ENCODE measurements at regions not wholly inside any gene's neighbourhood (a gene's known extent, or its start where the extent isn't known, plus 50 kb on each side); places are given as distances from the start of the nearest gene placed in this dataset.

GRCh38 chr4:18294021-18294420 lies 272.5 kb upstream of the LCORL start:
- no peak for DNase-seq

GRCh38 chr4:18292411-18292810 lies 270.9 kb upstream of the LCORL start:
- no peak for DNase-seq

- DNase-seq: no peak
Observed at GRCh38 chr4:18291981-18292380, 270.4 kb upstream of the LCORL start.

- no peak for DNase-seq
Observed at GRCh38 chr4:18291256-18291655, 269.7 kb upstream of the LCORL start.

GRCh38 chr4:18285357-18285756 lies 263.8 kb upstream of the LCORL start:
- no peak for DNase-seq

- DNase-seq: no peak
Observed at GRCh38 chr4:18278244-18278643, 256.7 kb upstream of the LCORL start.

GRCh38 chr4:18262832-18263231 lies 241.3 kb upstream of the LCORL start:
- no peak for DNase-seq

- no peak for DNase-seq
Observed at GRCh38 chr4:18252052-18252451, 230.5 kb upstream of the LCORL start.

- DNase-seq: no peak
Observed at GRCh38 chr4:18250564-18250963, 229.0 kb upstream of the LCORL start.

- no peak for DNase-seq
Observed at GRCh38 chr4:18248611-18249010, 227.1 kb upstream of the LCORL start.

GRCh38 chr4:18247189-18247588 lies 225.6 kb upstream of the LCORL start:
- no peak for DNase-seq

- DNase-seq: no peak
Observed at GRCh38 chr4:18242919-18243693, 221.6 kb upstream of the LCORL start.

GRCh38 chr4:18241727-18242126 lies 220.2 kb upstream of the LCORL start:
- DNase-seq: no peak

GRCh38 chr4:18234108-18234507 lies 212.6 kb upstream of the LCORL start:
- no peak for DNase-seq

- DNase-seq: no peak
Observed at GRCh38 chr4:18231726-18232125, 210.2 kb upstream of the LCORL start.

GRCh38 chr4:18227880-18228279 lies 206.3 kb upstream of the LCORL start:
- DNase-seq: no peak

GRCh38 chr4:18214411-18215055 lies 193.0 kb upstream of the LCORL start:
- no peak for DNase-seq

- DNase-seq: no peak
Observed at GRCh38 chr4:18213576-18214198, 192.1 kb upstream of the LCORL start.

- no peak for DNase-seq
Observed at GRCh38 chr4:18209448-18209847, 187.9 kb upstream of the LCORL start.

GRCh38 chr4:18203966-18204365 lies 182.4 kb upstream of the LCORL start:
- no peak for DNase-seq

- DNase-seq: no peak
Observed at GRCh38 chr4:18202486-18202885, 180.9 kb upstream of the LCORL start.

GRCh38 chr4:18201885-18202284 lies 180.3 kb upstream of the LCORL start:
- no peak for DNase-seq

- no peak for DNase-seq
Observed at GRCh38 chr4:18198653-18199052, 177.1 kb upstream of the LCORL start.

- DNase-seq: no peak
Observed at GRCh38 chr4:18197467-18197866, 175.9 kb upstream of the LCORL start.

All from right hindlimb (tissue), 1 donor.